Brain microvascular endothelial cell (primary cell): ENCODE measurements at regions not wholly inside any gene's neighbourhood (a gene's known extent, or its start where the extent isn't known, plus 50 kb on each side); places are given as distances from the start of the nearest gene placed in this dataset.

Source experiments
- DNase-seq: peaks from one replicate; pipeline ENCODE4 v3.0.0-alpha.2; 2020
- H3K27ac ChIP-seq: fragments of 250-450 bp; sonication (Bioruptor Pico); 2 replicates; pipeline ENCODE4 v1.5.1; 2020; ENCODE audit warnings: mild to moderate bottlenecking, moderate library complexity
- H3K27me3 ChIP-seq: fragments of 250-450 bp; sonication (Bioruptor Pico); replicated peaks from 2 replicates; pipeline ENCODE4 v1.5.1; 2020; ENCODE audit warnings: mild to moderate bottlenecking
- H3K36me3 ChIP-seq: fragments of 250-450 bp; sonication (Bioruptor Pico); replicated peaks from 2 replicates; pipeline ENCODE4 v1.5.1; 2020; ENCODE audit warnings: mild to moderate bottlenecking
- H3K4me3 ChIP-seq: 2 replicates; pipeline ENCODE4 v1.5.1; 2011; ENCODE audit warnings: low read depth, mild to moderate bottlenecking, control low read depth, low read length, moderate library complexity
- CTCF ChIP-seq: IDR thresholded peaks from 2 replicates; pipeline ENCODE4 v1.5.1; 2011; ENCODE audit warnings: low read depth, mild to moderate bottlenecking, moderate library complexity, low read length, control low read depth, inconsistent platforms; ENCODE audit errors: missing control alignments
- in situ Hi-C: cut with HindIII; loops from 2 replicates; pipeline ENCODE4 v1.10.0; 2017; ENCODE audit warnings: low sequenced_read_pairs, low pct_ligation_motif_present

GRCh38 chrX:16461968-16462367 lies 188.0 kb upstream of the S100G start:
- Histone ChIP-seq H3K4me3 (no peak overlapping the region), H3K27me3 (no peaks in the 10 kb centered on the region), H3K27ac (no peak overlapping the region), H3K36me3 (no peaks in the 10 kb centered on the region)
- TF ChIP-seq CTCF: no peak
- DNase-seq: no peak
- in situ Hi-C loops: no loop called here

GRCh38 chrX:16462912-16463311 lies 187.0 kb upstream of the S100G start:
- in situ Hi-C loops: no loop called here

GRCh38 chrX:16464369-16464768 lies 185.6 kb upstream of the S100G start:
- in situ Hi-C loops: no loop called here
- no peak for TF ChIP-seq CTCF
- Histone ChIP-seq H3K4me3 (no peak overlapping the region), H3K36me3 (no peaks in the 10 kb centered on the region), H3K27me3 (no peaks in the 10 kb centered on the region), H3K27ac (no peak overlapping the region)
- DNase-seq: no peak

More at GRCh38 chrX:16462912-16463311, 187.0 kb upstream of the S100G start:
- Histone ChIP-seq H3K4me3 (no peak overlapping the region), H3K27me3 (no peaks in the 10 kb centered on the region), H3K27ac (no peak overlapping the region), H3K36me3 (no peaks in the 10 kb centered on the region)
- TF ChIP-seq CTCF: no peak
- DNase-seq: peak; percentile 17

- peak; percentile 19 for DNase-seq
- Histone ChIP-seq H3K27me3 (no peaks in the 10 kb centered on the region), H3K27ac (no peak overlapping the region), H3K36me3 (no peaks in the 10 kb centered on the region), H3K4me3 (no peak overlapping the region)
- no peak for TF ChIP-seq CTCF
- in situ Hi-C loops: no loop called here
Measured at GRCh38 chrX:16465081-16465876, 184.7 kb upstream of the S100G start.

GRCh38 chrX:16466640-16467432 lies 183.1 kb upstream of the S100G start:
- H3K36me3 ChIP-seq: no peaks in the 10 kb centered on the region
- H3K4me3 ChIP-seq: no peak overlapping the region
- no peak for TF ChIP-seq CTCF
- in situ Hi-C loops: no loop called here
- no peaks in the 10 kb centered on the region for H3K27me3 ChIP-seq
- DNase-seq: peak; percentile 28
- H3K27ac ChIP-seq: no peak overlapping the region
